Neural cell (in vitro differentiated cells): ENCODE measurements at regions not wholly inside any gene's neighbourhood (a gene's known extent, or its start where the extent isn't known, plus 50 kb on each side); places are given as distances from the start of the nearest gene placed in this dataset.

Experiments
- H2AFZ ChIP-seq: fragments of 200-600, 300-800 bp; sonication (generic), shearing (Covaris generic); 2 replicates; pipeline ENCODE4 v1.6.0; 2014; ENCODE audit warnings: low read depth, mild to moderate bottlenecking, antibody characterized with exemption, low read length, moderate library complexity
- H3F3A ChIP-seq: fragments of 200-600 bp; shearing (Covaris generic); 2 replicates; pipeline ENCODE4 v1.6.1; 2016; ENCODE audit warnings: mild to moderate bottlenecking, moderate library complexity, mixed read lengths, antibody characterized with exemption, low read length; ENCODE audit not compliant: insufficient read depth, poor library complexity, severe bottlenecking
- H3K27ac ChIP-seq: fragments of 200-600, 300-800 bp; sonication (generic), shearing (Covaris generic); 2 replicates; pipeline ENCODE4 v1.5.1; 2014; ENCODE audit warnings: mild to moderate bottlenecking, low read length, moderate library complexity
- H3K27me3 ChIP-seq: fragments of 300-800, 200-600 bp; sonication (generic), shearing (Covaris generic); 2 replicates; pipeline ENCODE4 v1.6.0; 2014; ENCODE audit warnings: mild to moderate bottlenecking, low read depth, low read length, moderate library complexity; ENCODE audit not compliant: insufficient read depth
- H3K36me3 ChIP-seq: fragments of 300-800, 200-600 bp; sonication (generic), shearing (Covaris generic); 2 replicates; pipeline ENCODE4 v1.5.1; 2014; ENCODE audit warnings: mild to moderate bottlenecking, antibody characterized with exemption, low read length, moderate library complexity; ENCODE audit not compliant: insufficient read depth
- H3K4me2 ChIP-seq: fragments of 300-800, 200-600 bp; sonication (generic), shearing (Covaris generic); 2 replicates; pipeline ENCODE4 v1.6.0; 2014; ENCODE audit warnings: mild to moderate bottlenecking, low read length
- H3K4me3 ChIP-seq: fragments of 300-800, 200-600 bp; sonication (generic), shearing (Covaris generic); 2 replicates; pipeline ENCODE4 v1.5.1; 2014; ENCODE audit warnings: mild to moderate bottlenecking, low read length, moderate library complexity
- H3K79me2 ChIP-seq: fragments of 200-600 bp; shearing (Covaris generic); replicated peaks from 2 replicates; pipeline ENCODE4 v1.6.0; 2014; ENCODE audit warnings: mild to moderate bottlenecking, low read length, moderate library complexity; ENCODE audit not compliant: insufficient read depth
- H3K9ac ChIP-seq: fragments of 300-800, 200-600 bp; sonication (generic), shearing (Covaris generic); 2 replicates; pipeline ENCODE4 v1.6.1; 2016; ENCODE audit warnings: mild to moderate bottlenecking, low read length, mixed read lengths
- H3K9me2 ChIP-seq: fragments of 200-600 bp; shearing (Covaris generic); 2 replicates; pipeline ENCODE4 v1.6.1; 2016; ENCODE audit warnings: mild to moderate bottlenecking, low read length, mixed read lengths; ENCODE audit not compliant: insufficient read depth
- H3K9me3 ChIP-seq: fragments of 200-600, 300-800 bp; sonication (generic), shearing (Covaris generic); 2 replicates; pipeline ENCODE4 v1.6.1; 2016; ENCODE audit warnings: mild to moderate bottlenecking, mixed run types, low read length, moderate library complexity, mixed read lengths
- H4K20me1 ChIP-seq: fragments of 200-600 bp; shearing (Covaris generic); 2 replicates; pipeline ENCODE4 v1.6.1; 2016; ENCODE audit warnings: mild to moderate bottlenecking, mixed run types; ENCODE audit not compliant: insufficient read depth
- CTCF ChIP-seq: fragments of 450-650 bp; IDR thresholded peaks from 2 replicates; pipeline ENCODE4 v1.5.1; 2014; ENCODE audit warnings: antibody characterized with exemption, mild to moderate bottlenecking, moderate library complexity; ENCODE audit not compliant: poor library complexity, severe bottlenecking
- EP300 ChIP-seq: fragments of 450-650 bp; conservative IDR thresholded peaks from 2 replicates; pipeline ENCODE4 v1.6.1; 2014; ENCODE audit warnings: antibody characterized with exemption, mild to moderate bottlenecking, moderate library complexity; ENCODE audit not compliant: poor library complexity, severe bottlenecking
- EZH2 ChIP-seq: fragments of 200-600, 300-800 bp; shearing (Covaris generic), sonication (generic); IDR thresholded peaks from 2 replicates; pipeline ENCODE4 v1.6.1; 2014; ENCODE audit warnings: antibody characterized with exemption, low read length, borderline replicate concordance, mild to moderate bottlenecking; ENCODE audit not compliant: insufficient read depth, poor library complexity, severe bottlenecking
- MXI1 ChIP-seq: fragments of 450-650 bp; conservative IDR thresholded peaks from 2 replicates; pipeline ENCODE4 v1.6.1; 2014; ENCODE audit warnings: antibody characterized with exemption, mild to moderate bottlenecking; ENCODE audit not compliant: poor library complexity, severe bottlenecking
- POLR2AphosphoS5 ChIP-seq: IDR thresholded peaks from 2 replicates; pipeline ENCODE4 v1.6.1; 2012
- RAD21 ChIP-seq: fragments of 450-650 bp; conservative IDR thresholded peaks from 2 replicates; pipeline ENCODE4 v1.6.1; 2014; ENCODE audit warnings: antibody characterized with exemption, mild to moderate bottlenecking, moderate library complexity
- REST ChIP-seq: IDR thresholded peaks from 2 replicates; pipeline ENCODE4 v1.6.1; 2012; ENCODE audit warnings: borderline replicate concordance
- SMC3 ChIP-seq: fragments of 450-650 bp; conservative IDR thresholded peaks from 2 replicates; pipeline ENCODE4 v1.6.1; 2014; ENCODE audit warnings: antibody characterized with exemption, mild to moderate bottlenecking, moderate library complexity; ENCODE audit not compliant: poor library complexity
- TAF1 ChIP-seq: IDR thresholded peaks from 2 replicates; pipeline ENCODE4 v1.6.1; 2012; ENCODE audit warnings: low read depth

GRCh38 chr20:58109918-58110635 is 118.4 kb downstream of the ANKRD60 start:
- no peaks in the 10 kb centered on the region for H3K9me2 ChIP-seq
- no peak overlapping the region for H3K4me3 ChIP-seq
- H4K20me1 ChIP-seq: no peaks in the 10 kb centered on the region
- H3K36me3 ChIP-seq: no peaks in the 10 kb centered on the region
- TF ChIP-seq EZH2 (no peak), SMC3 (no peak), RAD21 (no peak), CTCF (no peak), MXI1 (no peak), REST (no peak), TAF1 (no peak), POLR2AphosphoS5 (no peak), EP300 (no peak)
- H3K27me3 ChIP-seq: no peaks in the 10 kb centered on the region
- H3K9ac ChIP-seq: no peak overlapping the region
- no peaks in the 10 kb centered on the region for H3F3A ChIP-seq
- H2AFZ ChIP-seq: no peak overlapping the region
- H3K79me2 ChIP-seq: no peaks in the 10 kb centered on the region
- H3K9me3 ChIP-seq: peaks cover 7% of the 10 kb centered on the region
- no peak overlapping the region for H3K27ac ChIP-seq
- no peak overlapping the region for H3K4me2 ChIP-seq

- Histone ChIP-seq H4K20me1 (no peaks in the 10 kb centered on the region), H3K9me2 (no peaks in the 10 kb centered on the region), H3K4me3 (no peak overlapping the region), H2AFZ (no peak overlapping the region), H3K27ac (no peak overlapping the region), H3K4me2 (no peak overlapping the region), H3K27me3 (no peaks in the 10 kb centered on the region), H3K79me2 (no peaks in the 10 kb centered on the region), H3K9me3 (peaks cover 7% of the 10 kb centered on the region), H3K36me3 (no peaks in the 10 kb centered on the region), H3F3A (no peaks in the 10 kb centered on the region), H3K9ac (no peak overlapping the region)
- TF ChIP-seq EP300 (no peak), EZH2 (no peak), CTCF (no peak), POLR2AphosphoS5 (no peak), MXI1 (no peak), SMC3 (no peak), TAF1 (no peak), REST (no peak), RAD21 (no peak)
Observed at GRCh38 chr20:58109126-58109880, 119.2 kb downstream of the ANKRD60 start.
